WERI-Rb-1 (cell line): ENCODE measurements at regions not wholly inside any gene's neighbourhood (a gene's known extent, or its start where the extent isn't known, plus 50 kb on each side); places are given as distances from the start of the nearest gene placed in this dataset.

Experiments used
- DNase-seq: peaks from one replicate; pipeline ENCODE4 v3.0.0-alpha.2; 2020
- H3K27ac ChIP-seq: fragments of 250-450 bp; sonication (Bioruptor Pico); 2 replicates; pipeline ENCODE4 v1.5.1; 2020; ENCODE audit warnings: mild to moderate bottlenecking, moderate library complexity
- H3K27me3 ChIP-seq: fragments of 250-450 bp; sonication (Bioruptor Pico); 2 replicates; pipeline ENCODE4 v1.5.1; 2021; ENCODE audit warnings: mild to moderate bottlenecking, low read depth, moderate library complexity; ENCODE audit not compliant: insufficient read depth, severe bottlenecking
- H3K36me3 ChIP-seq: fragments of 250-450 bp; sonication (Bioruptor Pico); 2 replicates; pipeline ENCODE4 v1.5.1; 2020; ENCODE audit warnings: mild to moderate bottlenecking, moderate library complexity
- H3K4me3 ChIP-seq: 2 replicates; pipeline ENCODE4 v1.5.1; 2011; ENCODE audit warnings: low read depth, mild to moderate bottlenecking, control low read depth, low read length
- H3K9me3 ChIP-seq: fragments of 250-450 bp; sonication (Bioruptor Pico); 2 replicates; pipeline ENCODE4 v1.5.1; 2021; ENCODE audit warnings: mild to moderate bottlenecking, moderate library complexity; ENCODE audit not compliant: severe bottlenecking
- TF ChIP-seq, protein P1 (sequence below): IDR thresholded peaks from 2 replicates; pipeline ENCODE4 v1.5.1; 2011; ENCODE audit warnings: low read depth, mild to moderate bottlenecking, control low read depth, inconsistent platforms, low read length

GRCh38 chr18:39764873-39765272, 2190.2 kb upstream of the PIK3C3 start:
- no peak overlapping the region for H3K4me3 ChIP-seq
- TF ChIP-seq, protein P1, sequence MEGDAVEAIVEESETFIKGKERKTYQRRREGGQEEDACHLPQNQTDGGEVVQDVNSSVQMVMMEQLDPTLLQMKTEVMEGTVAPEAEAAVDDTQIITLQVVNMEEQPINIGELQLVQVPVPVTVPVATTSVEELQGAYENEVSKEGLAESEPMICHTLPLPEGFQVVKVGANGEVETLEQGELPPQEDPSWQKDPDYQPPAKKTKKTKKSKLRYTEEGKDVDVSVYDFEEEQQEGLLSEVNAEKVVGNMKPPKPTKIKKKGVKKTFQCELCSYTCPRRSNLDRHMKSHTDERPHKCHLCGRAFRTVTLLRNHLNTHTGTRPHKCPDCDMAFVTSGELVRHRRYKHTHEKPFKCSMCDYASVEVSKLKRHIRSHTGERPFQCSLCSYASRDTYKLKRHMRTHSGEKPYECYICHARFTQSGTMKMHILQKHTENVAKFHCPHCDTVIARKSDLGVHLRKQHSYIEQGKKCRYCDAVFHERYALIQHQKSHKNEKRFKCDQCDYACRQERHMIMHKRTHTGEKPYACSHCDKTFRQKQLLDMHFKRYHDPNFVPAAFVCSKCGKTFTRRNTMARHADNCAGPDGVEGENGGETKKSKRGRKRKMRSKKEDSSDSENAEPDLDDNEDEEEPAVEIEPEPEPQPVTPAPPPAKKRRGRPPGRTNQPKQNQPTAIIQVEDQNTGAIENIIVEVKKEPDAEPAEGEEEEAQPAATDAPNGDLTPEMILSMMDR = no peak
- no peaks in the 10 kb centered on the region for H3K9me3 ChIP-seq
- no peaks in the 10 kb centered on the region for H3K27me3 ChIP-seq
- no peak overlapping the region for H3K27ac ChIP-seq
- no peak for DNase-seq
- no peaks in the 10 kb centered on the region for H3K36me3 ChIP-seq

DNA sequence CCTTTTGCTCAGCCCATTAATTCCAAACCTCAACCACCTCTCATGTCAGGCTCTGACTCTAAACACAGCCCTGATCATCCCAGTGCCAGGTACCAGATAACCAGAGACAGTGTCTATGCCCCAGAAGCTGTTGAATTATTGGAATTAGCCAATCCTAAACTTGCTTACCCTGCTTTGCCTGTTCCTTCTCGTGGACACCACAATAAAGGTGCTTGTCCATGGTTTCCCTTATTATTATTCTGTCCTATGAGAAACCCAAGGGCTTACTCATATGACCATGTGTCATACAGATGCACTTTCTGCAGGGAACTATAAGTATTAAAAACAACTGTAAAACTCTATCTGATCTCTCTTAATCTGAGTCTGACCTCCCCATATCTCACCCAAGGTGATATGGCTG, 2193.8 kb upstream of the PIK3C3 start:
- TF ChIP-seq, protein P1 = no peak
- H3K27me3 ChIP-seq = no peaks in the 10 kb centered on the region
- DNase-seq = no peak
- H3K27ac ChIP-seq = no peak overlapping the region
- H3K9me3 ChIP-seq = no peaks in the 10 kb centered on the region
- no peak overlapping the region for H3K4me3 ChIP-seq
- H3K36me3 ChIP-seq = no peaks in the 10 kb centered on the region

GRCh38 chr18:39759926-39760325, 2194.3 kb upstream of the CELF4 start:
- H3K4me3 ChIP-seq = no peak overlapping the region
- H3K27ac ChIP-seq = no peak overlapping the region
- no peaks in the 10 kb centered on the region for H3K9me3 ChIP-seq
- no peak for DNase-seq
- no peaks in the 10 kb centered on the region for H3K27me3 ChIP-seq
- TF ChIP-seq, protein P1 = no peak
- no peaks in the 10 kb centered on the region for H3K36me3 ChIP-seq

DNA sequence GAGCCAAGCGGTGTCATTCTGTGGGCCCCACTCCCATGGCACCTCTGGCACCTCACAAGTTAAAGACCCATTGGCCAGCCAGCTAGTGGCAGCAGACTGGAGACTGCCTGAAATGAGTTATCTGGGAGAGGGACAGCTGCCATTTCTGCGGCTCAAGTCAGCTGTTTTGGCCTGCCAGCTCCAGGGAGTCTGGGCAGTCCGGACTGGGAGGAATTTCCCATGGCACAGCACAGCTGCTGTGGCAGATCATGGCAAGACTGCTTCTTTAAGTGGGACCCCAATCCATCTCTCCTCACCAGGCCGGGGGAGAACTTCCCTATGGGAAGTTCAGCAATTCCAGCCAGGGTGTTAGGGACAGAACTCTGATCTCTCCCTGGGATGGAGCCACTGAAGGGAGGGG, 2187.6 kb upstream of the CELF4 start:
- TF ChIP-seq, protein P1 = no peak
- no peak for DNase-seq
- Histone ChIP-seq H3K36me3 (no peaks in the 10 kb centered on the region), H3K4me3 (no peak overlapping the region), H3K27ac (no peak overlapping the region), H3K9me3 (no peaks in the 10 kb centered on the region), H3K27me3 (no peaks in the 10 kb centered on the region)

GRCh38 chr18:39752351-39752750, 2186.8 kb upstream of the CELF4 start:
- no peaks in the 10 kb centered on the region for H3K9me3 ChIP-seq
- H3K27ac ChIP-seq = no peak overlapping the region
- DNase-seq = no peak
- H3K27me3 ChIP-seq = no peaks in the 10 kb centered on the region
- H3K36me3 ChIP-seq = no peaks in the 10 kb centered on the region
- TF ChIP-seq, protein P1 = no peak
- H3K4me3 ChIP-seq = no peak overlapping the region

- H3K4me3 ChIP-seq = no peak overlapping the region
- TF ChIP-seq, protein P1 = no peak
- DNase-seq = no peak
- H3K9me3 ChIP-seq = no peaks in the 10 kb centered on the region
- no peaks in the 10 kb centered on the region for H3K36me3 ChIP-seq
- no peaks in the 10 kb centered on the region for H3K27me3 ChIP-seq
- no peak overlapping the region for H3K27ac ChIP-seq
Observed at GRCh38 chr18:39751921-39752320, 2186.3 kb upstream of the CELF4 start.
